ENCODE measurements at regions not wholly inside any gene's neighbourhood (a gene's known extent, or its start where the extent isn't known, plus 50 kb on each side); places are given as distances from the start of the nearest gene placed in this dataset.

DNA sequence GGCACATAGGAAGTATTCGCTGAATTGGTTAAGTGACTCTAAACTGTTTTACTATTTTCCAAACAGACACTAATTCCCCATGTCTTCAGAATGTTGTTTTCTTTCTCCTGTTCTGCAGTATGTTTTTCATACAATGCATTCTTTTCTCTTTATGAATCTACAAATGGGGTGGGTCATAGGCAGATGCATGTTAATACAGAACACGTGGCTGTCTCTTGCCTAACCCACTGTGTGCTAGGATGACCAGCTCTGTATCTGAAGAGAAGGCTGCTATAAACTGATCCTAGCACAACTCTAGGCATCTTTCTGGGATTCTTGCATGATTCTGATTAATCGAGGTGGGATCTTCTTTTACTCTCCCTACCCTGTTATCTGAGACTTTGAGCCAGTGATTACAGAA is 826.0 kb downstream of the PLCL1 start:
- H3K4me1 ChIP-seq (ENCODE audit: control insufficient read depth in 5 of 5, insufficient read depth in 5 of 5, low read length in 5 of 5) = no peaks in the 10 kb centered on the region
- H3K27me3 ChIP-seq (ENCODE audit: control insufficient read depth in 3 of 3, insufficient read depth in 3 of 3, low read length in 2 of 3) = no peaks in the 10 kb centered on the region
- H3K36me3 ChIP-seq (ENCODE audit: control insufficient read depth in 4 of 4, insufficient read depth in 4 of 4, low read length in 4 of 4) = no peaks in the 10 kb centered on the region
- H3K4me3 ChIP-seq = no peak overlapping the region
- no peaks in the 10 kb centered on the region for H3K9me3 ChIP-seq (ENCODE audit: control insufficient read depth in 4 of 4, insufficient read depth in 3 of 4, low read length in 3 of 4)
- 82 to 89% methylated on average over 3 of the region's 3 CpGs for WGBS, 2 donors
- ATAC-seq (ENCODE audit: insufficient read depth, low FRiP score) (no peak), DNase-seq (no peak)
- TF ChIP-seq, protein P1, sequence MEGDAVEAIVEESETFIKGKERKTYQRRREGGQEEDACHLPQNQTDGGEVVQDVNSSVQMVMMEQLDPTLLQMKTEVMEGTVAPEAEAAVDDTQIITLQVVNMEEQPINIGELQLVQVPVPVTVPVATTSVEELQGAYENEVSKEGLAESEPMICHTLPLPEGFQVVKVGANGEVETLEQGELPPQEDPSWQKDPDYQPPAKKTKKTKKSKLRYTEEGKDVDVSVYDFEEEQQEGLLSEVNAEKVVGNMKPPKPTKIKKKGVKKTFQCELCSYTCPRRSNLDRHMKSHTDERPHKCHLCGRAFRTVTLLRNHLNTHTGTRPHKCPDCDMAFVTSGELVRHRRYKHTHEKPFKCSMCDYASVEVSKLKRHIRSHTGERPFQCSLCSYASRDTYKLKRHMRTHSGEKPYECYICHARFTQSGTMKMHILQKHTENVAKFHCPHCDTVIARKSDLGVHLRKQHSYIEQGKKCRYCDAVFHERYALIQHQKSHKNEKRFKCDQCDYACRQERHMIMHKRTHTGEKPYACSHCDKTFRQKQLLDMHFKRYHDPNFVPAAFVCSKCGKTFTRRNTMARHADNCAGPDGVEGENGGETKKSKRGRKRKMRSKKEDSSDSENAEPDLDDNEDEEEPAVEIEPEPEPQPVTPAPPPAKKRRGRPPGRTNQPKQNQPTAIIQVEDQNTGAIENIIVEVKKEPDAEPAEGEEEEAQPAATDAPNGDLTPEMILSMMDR (IDR thresholded peaks at IDR 0.05; ENCODE audit: control extremely low read depth, extremely low read depth) = no peak
- no peak overlapping the region for H3K9ac ChIP-seq (ENCODE audit: insufficient read depth in 1 of 2, low read length in 2 of 2)
- no peak overlapping the region for H3K27ac ChIP-seq (ENCODE audit: low read depth in 1 of 2, low read length in 1 of 2)

DNA sequence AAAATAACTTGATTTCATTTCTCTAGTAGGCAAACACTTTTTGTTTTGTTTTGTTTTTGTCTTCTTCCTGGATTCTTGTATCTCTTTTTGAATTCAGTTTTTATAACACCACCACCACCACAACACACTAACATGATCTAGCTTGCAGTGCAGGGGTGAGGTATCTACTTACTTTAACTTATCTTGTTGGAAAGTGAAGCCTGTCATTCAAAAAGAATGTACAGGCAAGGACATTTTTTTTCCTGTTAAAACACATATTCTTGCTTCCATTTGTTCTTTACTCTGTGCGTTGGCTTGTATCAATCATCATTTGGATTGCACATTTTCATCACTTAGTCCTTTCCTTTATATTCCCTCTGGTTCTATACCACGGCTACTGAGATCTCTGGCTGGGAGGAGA is 824.2 kb downstream of the PLCL1 start:
- TF ChIP-seq, protein P1 (IDR thresholded peaks at IDR 0.05; ENCODE audit: control extremely low read depth, extremely low read depth) = no peak
- no peak overlapping the region for H3K4me3 ChIP-seq
- H3K4me1 ChIP-seq (ENCODE audit: control insufficient read depth in 5 of 5, insufficient read depth in 5 of 5, low read length in 5 of 5) = no peaks in the 10 kb centered on the region
- DNase-seq (no peak), ATAC-seq (ENCODE audit: insufficient read depth, low FRiP score) (no peak)
- no peaks in the 10 kb centered on the region for H3K9me3 ChIP-seq (ENCODE audit: control insufficient read depth in 4 of 4, insufficient read depth in 3 of 4, low read length in 3 of 4)
- WGBS, 2 donors = 82 to 94% methylated on average over 2 of the region's 2 CpGs
- no peaks in the 10 kb centered on the region for H3K27me3 ChIP-seq (ENCODE audit: control insufficient read depth in 3 of 3, insufficient read depth in 3 of 3, low read length in 2 of 3)
- no peak overlapping the region for H3K27ac ChIP-seq (ENCODE audit: low read depth in 1 of 2, low read length in 1 of 2)
- no peak overlapping the region for H3K9ac ChIP-seq (ENCODE audit: insufficient read depth in 1 of 2, low read length in 2 of 2)
- no peaks in the 10 kb centered on the region for H3K36me3 ChIP-seq (ENCODE audit: control insufficient read depth in 4 of 4, insufficient read depth in 4 of 4, low read length in 4 of 4)

DNA sequence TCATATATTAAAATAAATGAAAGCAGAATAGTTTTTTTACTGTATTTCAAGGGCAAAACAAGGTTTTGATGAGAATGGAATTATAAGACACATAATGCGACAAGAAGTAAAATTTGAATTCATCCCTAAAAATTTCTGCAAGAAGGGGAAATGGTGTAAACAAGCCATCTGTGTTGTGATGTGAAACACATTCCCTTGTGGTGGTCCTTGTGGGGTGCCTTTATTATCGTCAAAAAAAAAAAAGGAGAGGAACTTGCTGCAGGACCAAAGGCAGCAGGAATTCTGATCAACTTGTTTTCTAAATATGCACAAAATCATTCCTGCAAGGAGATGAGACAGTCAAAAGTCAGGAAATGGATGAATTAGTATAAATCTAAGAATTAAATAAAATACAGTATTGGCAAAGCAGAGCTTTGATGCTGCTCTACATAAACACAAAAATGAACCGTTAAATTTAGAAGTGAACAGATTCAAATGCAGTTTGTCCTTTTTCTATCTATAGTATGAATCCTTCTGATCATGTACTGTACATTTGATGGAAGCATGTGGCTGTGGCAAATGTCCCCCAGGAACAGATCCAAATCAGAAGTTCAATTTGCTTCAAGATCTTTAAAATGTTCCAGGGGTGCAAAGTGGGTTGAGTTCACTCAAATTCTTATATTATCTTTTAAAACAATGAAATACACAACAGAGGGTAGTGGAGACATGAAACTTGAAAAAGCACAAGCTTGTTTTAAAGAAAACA is 818.8 kb downstream of the PLCL1 start:
- H3K27me3 ChIP-seq (ENCODE audit: control insufficient read depth in 3 of 3, insufficient read depth in 3 of 3, low read length in 2 of 3) = no peaks in the 10 kb centered on the region
- TF ChIP-seq, protein P1 (IDR thresholded peaks at IDR 0.05; ENCODE audit: control extremely low read depth, extremely low read depth) = no peak
- 87 to 91% methylated on average over 3 of the region's 3 CpGs for WGBS, 2 donors
- no peaks in the 10 kb centered on the region for H3K4me1 ChIP-seq (ENCODE audit: control insufficient read depth in 5 of 5, insufficient read depth in 5 of 5, low read length in 5 of 5)
- no peaks in the 10 kb centered on the region for H3K9me3 ChIP-seq (ENCODE audit: control insufficient read depth in 4 of 4, insufficient read depth in 3 of 4, low read length in 3 of 4)
- H3K9ac ChIP-seq (ENCODE audit: insufficient read depth in 1 of 2, low read length in 2 of 2) = no peak overlapping the region
- no peak overlapping the region for H3K4me3 ChIP-seq
- no peaks in the 10 kb centered on the region for H3K36me3 ChIP-seq (ENCODE audit: control insufficient read depth in 4 of 4, insufficient read depth in 4 of 4, low read length in 4 of 4)
- no peak overlapping the region for H3K27ac ChIP-seq (ENCODE audit: low read depth in 1 of 2, low read length in 1 of 2)
- no peak for ATAC-seq (ENCODE audit: insufficient read depth, low FRiP score)
- no peak for DNase-seq

DNA sequence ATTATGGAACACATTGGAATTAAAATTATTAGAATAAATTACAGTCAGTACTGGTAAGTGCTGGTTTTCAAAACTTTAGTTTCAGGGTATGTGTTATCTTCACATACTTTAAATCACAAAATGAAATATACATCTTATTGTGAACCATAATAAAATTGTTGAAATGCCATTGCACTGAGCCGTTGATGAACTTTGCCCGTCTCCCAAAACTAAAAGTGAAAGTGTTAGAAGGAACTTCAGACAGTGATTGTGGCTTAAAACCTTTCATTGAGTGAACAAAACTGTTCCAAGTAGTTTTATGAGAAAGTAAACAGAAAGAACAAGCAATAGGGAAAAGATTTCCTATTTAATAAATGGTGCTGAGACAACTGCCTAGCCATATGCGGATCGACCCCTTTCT is 811.6 kb downstream of the PLCL1 start:
- TF ChIP-seq, protein P1 (IDR thresholded peaks at IDR 0.05; ENCODE audit: control extremely low read depth, extremely low read depth) = no peak
- Histone ChIP-seq H3K9me3 (ENCODE audit: control insufficient read depth in 4 of 4, insufficient read depth in 3 of 4, low read length in 3 of 4) (peaks cover 0 to 3% (median 0%) of the 10 kb centered on the region in 4 donors), H3K4me3 (no peak overlapping the region), H3K9ac (ENCODE audit: insufficient read depth in 1 of 2, low read length in 2 of 2) (no peak overlapping the region), H3K27ac (ENCODE audit: low read depth in 1 of 2, low read length in 1 of 2) (no peak overlapping the region), H3K4me1 (ENCODE audit: control insufficient read depth in 5 of 5, insufficient read depth in 5 of 5, low read length in 5 of 5) (no peaks in the 10 kb centered on the region), H3K36me3 (ENCODE audit: control insufficient read depth in 4 of 4, insufficient read depth in 4 of 4, low read length in 4 of 4) (no peaks in the 10 kb centered on the region), H3K27me3 (ENCODE audit: control insufficient read depth in 3 of 3, insufficient read depth in 3 of 3, low read length in 2 of 3) (no peaks in the 10 kb centered on the region)
- 34 to 66% methylated on average over 4 of the region's 4 CpGs for WGBS, 2 donors
- no peak for ATAC-seq (ENCODE audit: insufficient read depth, low FRiP score)
- peak in 2 of 3 donors; percentile 23 to 44 for DNase-seq
